ENCODE measurements at regions not wholly inside any gene's neighbourhood (a gene's known extent, or its start where the extent isn't known, plus 50 kb on each side); places are given as distances from the start of the nearest gene placed in this dataset.

DNA sequence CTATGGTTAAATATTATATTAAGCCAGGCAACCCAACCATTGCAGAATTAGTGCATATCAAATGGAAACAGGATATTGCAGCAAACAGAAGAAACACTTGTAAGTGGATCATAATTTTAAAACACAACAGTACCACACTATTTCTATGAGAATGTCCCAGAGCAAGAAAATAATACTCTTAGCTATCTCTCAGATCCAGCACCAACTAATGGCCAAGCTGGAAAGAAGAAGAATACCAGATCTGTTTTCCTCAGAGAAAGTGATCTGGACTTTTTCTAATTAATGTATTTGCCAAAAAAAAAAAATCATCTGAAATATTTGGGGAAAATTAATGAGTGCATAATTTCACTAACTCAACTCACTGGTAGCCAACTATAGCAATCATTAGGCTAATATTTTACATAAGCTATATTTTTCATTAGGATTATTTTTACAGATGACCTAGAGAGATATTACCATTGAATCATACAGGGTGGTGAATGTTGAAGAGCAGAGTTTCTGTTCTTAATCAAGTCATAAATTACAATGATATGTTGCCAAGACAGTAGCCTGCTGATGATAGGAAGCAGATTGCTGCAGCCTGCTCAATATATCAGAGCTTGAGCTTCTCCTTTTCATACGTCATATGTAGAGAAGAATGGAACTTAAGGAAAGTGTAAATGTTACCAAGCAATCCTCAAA is 995.4 kb upstream of the LRRN3 start:
- no peak for DNase-seq (ENCODE audit: extremely low read depth in 1 of 11, low read depth in 9 of 11, low spot score in 4 of 11)

DNA sequence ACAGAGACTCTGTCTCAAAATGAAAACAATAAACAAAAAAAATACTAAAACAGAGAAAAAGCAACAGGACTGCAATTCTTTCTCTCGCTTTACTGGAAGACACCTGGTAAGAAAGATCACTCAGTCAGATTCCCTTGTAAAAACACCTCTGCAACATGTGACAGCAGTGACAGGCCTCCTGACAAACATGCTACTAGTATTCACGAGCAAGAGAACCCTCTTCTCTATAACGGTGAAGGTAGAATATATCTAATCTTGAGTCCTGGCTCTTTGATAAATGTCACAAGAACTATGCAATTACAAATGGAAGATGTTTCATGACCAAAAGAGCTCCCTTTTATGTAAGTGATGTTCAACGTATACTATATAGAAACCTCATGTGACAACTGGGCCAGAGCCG is 986.7 kb upstream of the LRRN3 start:
- no peak for DNase-seq (ENCODE audit: extremely low read depth in 1 of 11, low read depth in 9 of 11, low spot score in 4 of 11)

DNA sequence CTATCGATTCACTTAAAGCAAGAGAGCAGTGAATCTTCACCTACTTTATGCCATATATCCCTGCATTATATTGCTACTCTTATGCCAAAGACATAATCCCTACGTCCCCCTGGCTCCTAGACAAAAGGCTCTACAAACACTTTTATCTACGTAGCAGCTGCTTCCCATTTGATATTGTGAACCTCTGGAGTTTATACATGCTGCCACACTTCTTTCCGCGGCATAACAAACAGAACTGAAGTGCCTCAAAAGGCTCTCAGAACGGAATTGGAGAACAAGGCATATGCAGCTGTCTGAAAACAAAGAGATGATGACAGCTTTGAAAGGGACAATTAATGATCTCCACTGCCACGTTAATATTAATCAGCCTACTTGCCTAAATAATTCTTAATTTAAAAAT is 985.6 kb upstream of the LRRN3 start:
- DNase-seq (ENCODE audit: extremely low read depth in 1 of 11, low read depth in 9 of 11, low spot score in 4 of 11): no peak

DNA sequence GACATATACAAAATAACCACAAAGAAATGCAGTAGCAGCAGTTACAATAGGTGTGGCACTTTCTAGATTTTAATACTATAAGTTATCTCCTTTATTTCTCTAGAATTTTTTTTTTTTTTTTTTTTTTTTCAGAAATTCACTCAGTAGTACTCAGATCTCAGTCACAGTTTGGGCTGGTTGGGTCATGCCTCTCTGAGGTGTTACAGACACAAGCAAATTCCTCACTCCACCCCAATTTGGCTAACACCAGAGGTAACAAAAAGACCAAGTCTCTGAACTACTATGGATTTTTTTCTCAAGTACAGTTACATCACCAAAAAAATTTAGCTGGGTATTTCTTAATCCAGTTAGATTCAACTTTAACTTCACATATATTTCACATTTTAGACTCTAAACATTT is 985.1 kb upstream of the LRRN3 start:
- no peak for DNase-seq (ENCODE audit: extremely low read depth in 1 of 11, low read depth in 9 of 11, low spot score in 4 of 11)

DNA sequence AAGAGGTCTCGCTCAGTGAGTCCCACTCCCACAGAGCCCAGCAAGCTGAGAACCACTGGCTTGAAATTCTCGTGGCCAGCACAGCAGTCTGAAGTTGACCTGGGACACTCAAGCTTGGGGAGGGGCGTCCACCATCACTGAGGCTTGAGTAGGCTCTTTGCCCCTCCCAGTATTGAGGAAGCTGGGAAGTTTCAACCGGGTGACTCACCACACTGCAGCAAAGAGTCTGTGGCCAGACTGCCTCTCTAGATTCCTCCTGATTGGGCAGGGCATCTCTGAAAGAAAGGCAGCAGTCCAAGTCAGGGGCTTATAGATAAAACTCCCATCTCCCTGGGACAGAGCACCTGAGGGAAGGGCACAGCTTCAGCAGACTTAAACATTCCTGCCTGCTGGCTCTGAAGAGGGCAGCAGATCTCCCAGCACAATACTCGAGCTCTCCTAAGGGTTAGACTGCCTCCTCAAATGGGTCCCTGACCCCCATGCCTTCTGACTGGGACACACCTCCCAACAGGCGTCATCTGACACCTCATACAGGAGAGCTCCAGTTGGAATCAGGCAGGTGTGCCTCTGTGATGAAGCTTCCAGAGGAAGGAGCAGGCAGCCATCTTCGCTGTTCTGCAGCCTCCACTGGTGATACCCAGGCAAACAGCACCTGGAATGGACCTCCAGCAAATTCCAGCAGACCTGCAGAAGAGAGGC is 970.9 kb upstream of the LRRN3 start:
- no peak for DNase-seq (ENCODE audit: extremely low read depth in 1 of 11, low read depth in 9 of 11, low spot score in 4 of 11)

DNA sequence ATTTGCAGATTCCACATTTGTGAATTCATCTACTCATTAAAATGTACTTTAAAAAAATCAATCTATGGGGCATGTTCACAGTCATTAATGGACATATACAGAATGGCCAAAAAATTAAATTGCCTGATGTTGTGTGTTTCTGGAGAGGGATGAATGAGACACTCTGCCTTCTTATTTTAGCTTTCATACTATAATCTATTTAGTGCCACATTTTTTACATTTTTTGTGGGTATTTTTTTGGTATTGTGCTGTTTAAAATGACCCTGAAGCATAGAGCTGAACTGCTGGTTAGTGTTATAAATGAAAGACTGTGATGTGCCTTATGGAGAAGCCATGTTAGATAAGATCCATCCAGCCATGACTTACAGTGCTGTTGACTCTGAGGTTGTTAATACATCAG is 961.8 kb upstream of the LRRN3 start:
- DNase-seq (ENCODE audit: extremely low read depth in 1 of 11, low read depth in 9 of 11, low spot score in 4 of 11): no peak

DNA sequence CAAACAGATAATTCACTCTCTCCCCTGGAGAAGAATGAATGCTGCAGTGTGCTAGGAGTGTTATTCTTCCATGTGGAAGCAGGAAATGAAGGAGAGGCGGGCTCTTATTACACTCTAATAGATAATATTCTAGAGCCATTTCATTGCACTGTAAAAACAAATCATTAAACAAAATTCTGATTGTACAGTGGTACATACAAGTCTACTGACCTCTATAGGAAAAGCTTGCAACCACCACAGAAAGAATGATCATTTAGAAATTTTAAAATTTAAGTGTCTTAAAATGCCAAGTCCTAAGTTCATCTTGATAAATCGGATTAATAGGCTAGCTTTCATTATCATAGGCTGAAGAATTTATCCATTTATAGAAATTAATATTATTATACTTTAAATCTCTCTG is 960.3 kb upstream of the LRRN3 start:
- no peak for DNase-seq (ENCODE audit: extremely low read depth in 1 of 11, low read depth in 9 of 11, low spot score in 4 of 11)

DNA sequence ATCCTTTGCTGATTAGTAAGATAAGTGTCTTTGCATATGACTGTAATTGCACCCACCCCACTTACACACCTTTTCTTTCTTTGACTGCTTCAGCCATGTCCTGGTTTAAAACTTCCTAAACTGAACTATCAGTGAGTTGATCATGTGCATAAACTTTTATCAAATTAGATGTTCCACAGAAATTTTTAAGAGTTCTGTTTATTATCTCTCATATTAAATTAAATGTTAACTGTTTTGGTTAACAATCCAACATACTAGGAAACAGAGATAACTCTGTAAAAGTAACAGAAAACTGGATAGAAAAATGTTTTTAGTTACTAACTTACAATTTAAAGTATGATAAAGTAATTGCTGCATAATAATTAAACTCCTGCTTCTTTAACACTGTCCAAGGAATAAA is 959.6 kb upstream of the LRRN3 start:
- no peak for DNase-seq (ENCODE audit: extremely low read depth in 1 of 11, low read depth in 9 of 11, low spot score in 4 of 11)

DNA sequence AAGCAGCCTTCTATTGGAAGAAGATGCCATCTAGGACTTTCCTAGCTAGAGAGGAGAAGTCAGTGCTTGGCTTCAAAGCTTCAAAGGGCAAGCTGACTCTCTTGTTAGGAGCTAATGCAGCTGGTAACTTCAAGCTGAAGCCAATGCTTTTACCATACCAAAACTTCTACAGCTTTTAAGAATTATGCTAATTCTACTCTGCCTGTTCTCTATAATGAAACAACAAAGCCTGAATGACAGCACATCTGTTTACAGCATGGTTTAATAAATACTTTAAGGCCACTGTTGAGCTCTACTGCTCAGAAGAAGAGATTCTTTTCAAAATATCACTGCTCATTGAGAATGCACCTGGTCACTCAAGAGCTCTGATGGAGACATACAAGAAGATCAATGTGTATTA is 951.9 kb upstream of the LRRN3 start:
- DNase-seq (ENCODE audit: extremely low read depth in 1 of 11, low read depth in 9 of 11, low spot score in 4 of 11): no peak

DNA sequence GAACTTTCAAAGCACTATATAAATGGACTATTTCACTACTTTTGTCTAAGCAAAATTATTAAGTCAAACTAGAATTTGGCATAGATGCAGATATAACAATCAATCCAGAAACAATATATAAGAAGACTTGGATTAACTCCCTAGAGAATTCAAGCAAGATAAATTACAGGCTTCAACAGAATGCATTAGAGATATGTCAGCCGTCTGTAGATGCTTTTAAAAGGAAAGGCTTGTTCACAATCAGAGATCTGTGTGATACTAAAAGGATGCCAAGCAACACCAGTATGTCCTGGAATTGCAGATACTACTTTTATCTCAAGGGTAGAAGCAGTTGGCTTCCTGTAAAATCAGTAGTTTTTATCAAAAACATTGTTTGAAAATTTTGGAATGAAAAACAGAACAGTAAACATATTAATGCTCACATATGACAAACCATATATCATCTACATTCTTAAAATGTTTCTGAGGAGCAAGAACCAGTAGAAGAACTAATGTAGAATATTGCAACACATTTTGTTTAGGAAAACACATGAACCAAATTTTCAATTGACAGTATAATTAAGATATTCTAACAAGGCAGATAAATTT is 947.9 kb upstream of the LRRN3 start:
- DNase-seq (ENCODE audit: extremely low read depth in 1 of 11, low read depth in 9 of 11, low spot score in 4 of 11): no peak

DNA sequence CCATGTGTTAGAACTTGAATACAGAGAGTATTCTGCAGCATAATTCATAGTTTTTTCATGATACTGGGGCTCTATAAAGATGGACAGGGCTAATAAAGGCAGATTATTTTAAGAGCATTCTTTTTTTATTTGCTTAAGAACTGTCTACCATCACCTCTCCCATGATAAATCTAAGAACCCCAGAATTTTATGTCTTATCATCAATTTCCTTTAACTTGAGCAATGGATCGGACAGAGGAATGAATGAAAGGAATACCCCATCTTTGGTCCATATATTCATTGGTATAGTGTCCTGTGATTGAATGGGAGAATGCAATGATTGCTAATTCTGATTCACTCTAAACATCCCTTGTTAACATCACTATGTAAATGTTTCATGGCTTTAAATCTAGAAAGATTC is 946.3 kb upstream of the LRRN3 start:
- no peak for DNase-seq (ENCODE audit: extremely low read depth in 1 of 11, low read depth in 9 of 11, low spot score in 4 of 11)

DNA sequence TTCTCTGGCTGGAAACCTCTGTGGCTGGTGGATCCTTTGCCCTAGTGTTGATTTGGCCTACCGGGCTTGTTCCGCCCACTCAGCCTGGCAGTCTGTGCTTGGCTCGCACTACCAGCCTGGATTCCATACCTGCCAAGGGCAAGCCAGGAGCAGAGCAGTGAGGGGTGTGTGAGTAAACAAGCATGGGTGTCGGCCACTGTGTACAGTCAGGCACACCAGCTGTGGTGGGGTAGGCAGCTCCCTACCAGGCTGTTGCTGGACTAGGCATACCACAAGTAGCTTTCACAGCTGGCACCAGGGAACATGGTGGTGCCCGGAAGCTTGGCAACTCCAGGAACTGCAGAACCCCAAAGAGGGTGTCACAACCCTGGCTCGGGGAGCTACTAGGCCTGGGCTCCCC is 942.9 kb upstream of the LRRN3 start:
- no peak for DNase-seq (ENCODE audit: extremely low read depth in 1 of 11, low read depth in 9 of 11, low spot score in 4 of 11)

DNA sequence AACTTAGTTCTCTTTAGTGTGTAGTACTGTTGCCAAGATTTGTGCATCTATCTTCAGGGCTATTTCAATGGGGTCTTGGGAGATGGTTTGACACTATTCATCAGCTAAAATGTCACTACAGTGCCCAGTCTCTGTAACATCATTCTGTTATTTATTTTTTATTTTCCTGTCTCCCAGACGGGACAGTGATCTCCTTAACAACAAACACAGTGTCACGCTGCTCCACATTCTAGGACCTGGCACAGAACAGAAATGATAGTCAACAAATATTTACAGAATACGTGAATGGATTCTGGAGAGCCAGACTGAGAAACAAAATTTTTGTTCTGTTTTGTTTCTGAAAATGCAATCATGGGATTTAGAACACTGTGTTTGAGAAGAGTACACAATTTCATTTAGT is 937.7 kb upstream of the LRRN3 start:
- no peak for DNase-seq (ENCODE audit: extremely low read depth in 1 of 11, low read depth in 9 of 11, low spot score in 4 of 11)

DNA sequence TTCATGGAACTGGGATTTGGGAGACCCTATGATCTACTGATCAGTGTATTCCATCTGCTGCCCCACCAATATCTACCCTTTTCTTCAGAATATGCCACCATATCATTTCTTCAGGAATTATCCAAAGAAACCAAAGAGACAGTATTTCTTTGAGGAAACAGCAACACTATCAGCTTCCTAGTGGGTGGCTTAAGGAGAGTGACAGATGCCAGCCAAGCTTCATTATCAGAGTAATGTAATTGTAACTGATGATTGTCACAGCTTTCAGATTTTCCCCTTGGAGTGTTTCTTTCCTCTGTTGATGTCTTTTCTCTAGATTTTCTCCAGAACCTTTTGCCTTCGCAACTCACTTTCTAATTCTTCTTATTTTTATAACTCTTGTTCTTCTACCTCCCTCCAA is 934.4 kb upstream of the LRRN3 start:
- DNase-seq (ENCODE audit: extremely low read depth in 1 of 11, low read depth in 9 of 11, low spot score in 4 of 11): no peak

DNA sequence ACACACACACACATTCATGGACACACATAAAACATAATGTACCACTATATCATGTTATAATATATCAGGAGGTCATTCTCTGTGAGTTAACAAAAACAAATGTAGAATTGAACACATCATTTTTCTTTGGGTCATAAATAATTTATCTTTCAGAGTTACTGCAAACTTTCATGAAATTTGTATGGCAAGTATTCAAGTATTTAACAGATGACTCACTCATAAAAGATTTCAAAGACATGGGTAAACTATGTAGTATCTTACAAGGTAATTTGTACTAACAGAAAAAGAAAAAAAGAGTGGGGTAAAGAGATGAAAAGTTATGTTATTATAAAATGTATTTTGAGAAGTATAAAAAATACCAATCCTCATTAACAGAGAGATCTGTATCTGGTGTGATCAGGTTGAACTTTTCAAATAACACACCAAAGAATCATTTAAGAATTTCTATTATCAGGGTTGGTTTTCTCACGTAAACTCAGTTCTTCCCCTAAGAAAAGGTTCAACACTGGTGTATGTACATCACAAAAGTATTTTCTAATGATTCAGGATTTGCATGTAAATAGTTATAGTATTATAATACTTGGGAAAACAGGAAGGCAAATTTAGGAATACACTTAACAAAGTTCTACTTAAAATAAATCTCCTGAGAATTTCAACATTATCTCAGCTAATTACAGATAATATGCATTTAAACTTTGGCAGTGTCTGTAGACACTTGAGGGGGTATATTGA is 933.1 kb upstream of the LRRN3 start:
- DNase-seq (ENCODE audit: extremely low read depth in 1 of 11, low read depth in 9 of 11, low spot score in 4 of 11): no peak

DNA sequence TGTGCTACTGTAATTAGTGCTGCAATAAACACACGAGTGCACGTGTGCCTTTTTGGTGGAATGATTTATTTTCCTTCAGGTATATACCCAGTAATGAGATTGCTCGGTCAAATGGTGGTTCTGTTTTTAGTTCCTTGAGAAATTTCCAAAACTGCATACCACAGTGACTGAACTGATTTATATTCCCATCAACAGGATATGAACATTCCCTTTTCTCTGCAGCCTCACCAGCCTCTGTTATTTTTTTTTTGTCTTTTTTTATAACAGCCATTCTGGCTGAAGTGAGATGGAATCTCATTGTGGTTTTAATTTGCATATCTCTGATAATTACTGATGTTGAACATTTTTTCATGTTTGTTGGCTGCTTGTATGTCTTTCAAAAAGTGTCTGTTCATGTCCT is 922.9 kb upstream of the LRRN3 start:
- no peak for DNase-seq (ENCODE audit: extremely low read depth in 1 of 11, low read depth in 9 of 11, low spot score in 4 of 11)

DNA sequence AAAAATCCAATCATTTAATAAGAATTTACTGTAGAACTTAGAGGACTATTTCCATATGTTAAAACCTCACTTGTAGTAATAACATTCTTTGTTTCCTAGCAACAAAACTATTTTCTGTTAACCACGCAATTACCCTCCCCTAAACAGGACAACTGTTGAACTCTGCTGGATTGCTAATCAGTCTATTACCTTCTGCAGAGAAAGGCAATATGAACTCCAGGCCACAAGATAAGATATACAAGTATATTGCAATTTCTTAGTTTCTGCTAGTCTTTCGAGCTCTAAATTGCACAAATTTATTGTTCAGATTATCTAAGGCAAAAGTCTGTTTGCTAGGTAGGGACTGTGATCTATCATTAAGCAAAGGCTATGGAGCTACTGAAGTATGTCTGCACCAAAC is 920.1 kb upstream of the LRRN3 start:
- DNase-seq (ENCODE audit: extremely low read depth in 1 of 11, low read depth in 9 of 11, low spot score in 4 of 11): no peak

DNA sequence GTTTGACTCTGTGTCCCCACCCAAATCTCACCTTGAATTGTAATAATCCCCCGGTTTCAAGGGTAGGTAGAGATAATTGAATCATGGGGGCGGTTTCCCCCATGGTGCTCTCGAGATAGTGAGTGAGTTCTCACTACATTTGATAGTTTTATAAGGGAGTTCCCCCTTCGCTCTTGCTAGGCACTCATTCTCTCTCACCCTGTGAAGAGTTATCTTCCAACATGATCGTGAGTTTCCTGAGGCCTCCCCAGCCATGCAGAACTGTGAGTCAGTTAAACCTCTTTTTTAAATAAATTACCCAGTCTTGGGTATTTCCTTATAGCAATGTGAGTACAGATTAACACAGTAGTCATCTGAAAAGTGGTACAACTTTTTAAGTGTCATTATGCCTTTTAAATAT is 913.5 kb upstream of the LRRN3 start:
- DNase-seq (ENCODE audit: extremely low read depth in 1 of 11, low read depth in 9 of 11, low spot score in 4 of 11): no peak

DNA sequence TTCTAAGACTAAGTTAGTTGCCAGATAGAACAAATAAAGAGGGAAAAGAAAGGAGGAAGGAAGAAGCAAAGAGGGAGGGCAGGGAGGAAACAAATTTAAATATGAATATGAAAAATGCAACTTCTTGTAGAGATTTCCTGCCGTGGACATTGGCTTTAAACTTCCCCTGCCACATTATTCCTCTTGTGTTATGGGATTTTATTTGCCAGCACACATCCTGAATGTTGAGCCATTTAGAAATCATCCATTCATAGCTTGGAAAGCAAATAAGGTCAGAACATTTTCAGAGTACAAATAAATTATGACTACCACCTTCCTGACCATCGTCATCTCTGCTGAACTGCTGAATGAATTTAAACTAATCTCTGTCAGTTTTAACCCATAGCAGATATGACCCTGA is 911.9 kb upstream of the LRRN3 start:
- DNase-seq (ENCODE audit: extremely low read depth in 1 of 11, low read depth in 9 of 11, low spot score in 4 of 11): no peak

DNA sequence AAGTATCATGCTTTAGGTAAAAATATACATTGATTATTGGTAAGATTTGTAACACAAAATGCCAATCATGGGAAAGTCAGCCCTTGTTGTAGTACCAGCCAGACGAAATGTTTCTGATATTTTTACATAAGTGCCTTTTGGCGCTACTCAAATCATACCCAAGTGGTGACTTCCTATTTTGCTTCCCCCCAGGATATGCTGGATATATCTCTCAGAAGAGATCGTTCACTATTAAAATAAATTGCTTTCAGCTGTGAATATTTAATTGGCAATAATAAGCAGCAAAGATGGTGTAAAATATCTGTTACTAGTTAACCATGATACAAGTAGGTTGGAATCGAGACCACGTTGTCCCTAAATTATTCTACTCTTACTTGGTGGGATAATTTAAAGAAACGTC is 909.2 kb upstream of the LRRN3 start:
- DNase-seq (ENCODE audit: extremely low read depth in 1 of 11, low read depth in 9 of 11, low spot score in 4 of 11): no peak
